H1 (cell line): ENCODE measurements at regions not wholly inside any gene's neighbourhood (a gene's known extent, or its start where the extent isn't known, plus 50 kb on each side); places are given as distances from the start of the nearest gene placed in this dataset.

Experiments used
- CTCF ChIA-PET: fragments of 300-600 bp; sonication (Branson Sonifier 250); formaldehyde crosslinking; loops from one replicate; lab custom pipeline; 2021; ENCODE audit not compliant: partially characterized antibody; lab: Charles Lee
- POLR2A ChIA-PET: fragments of 300-600 bp; sonication (Branson Sonifier 250); formaldehyde crosslinking; loops from one replicate; lab custom pipeline; 2021; ENCODE audit warnings: inconsistent platforms; ENCODE audit not compliant: partially characterized antibody; lab: Charles Lee
- DNase-seq, 2 experiments: peaks; one replicate each; pipeline versions ENCODE4 v3.0.0 to v3.0.0-alpha.2; 2010 to 2022; ENCODE audit warnings: low spot score in 2 of 2, low read depth in 1 of 2, mixed read lengths in 1 of 2
- FAIRE-seq: peaks from 2 replicates; lab custom pipeline; 2011; peaks lifted over from hg19 to GRCh38; lab: Jason Lieb, UNC
- H2AFZ ChIP-seq: 2 replicates; pipeline ENCODE4 v1.8.1; 2012; ENCODE audit warnings: low read length, inconsistent platforms
- H2AK5ac ChIP-seq: 2 replicates; pipeline ENCODE4 v1.6.1; 2013; ENCODE audit warnings: low read depth, low read length
- H2BK120ac ChIP-seq: replicated peaks from 2 replicates; pipeline ENCODE3; 2013; ENCODE audit warnings: low read depth, low read length, inconsistent platforms
- H2BK12ac ChIP-seq: 2 replicates; pipeline ENCODE4 v1.6.1; 2013; ENCODE audit warnings: low read depth, low read length
- H2BK15ac ChIP-seq: 2 replicates; pipeline ENCODE4 v1.6.1; 2013; ENCODE audit warnings: low read length
- H2BK20ac ChIP-seq: 2 replicates; pipeline ENCODE4 v1.6.1; 2013; ENCODE audit warnings: low read length
- H2BK5ac ChIP-seq: 2 replicates; pipeline ENCODE4 v1.6.1; 2013; ENCODE audit warnings: low read depth, low read length
- H3K14ac ChIP-seq: 2 replicates; pipeline ENCODE4 v1.6.1; 2013; ENCODE audit warnings: inconsistent platforms; ENCODE audit not compliant: insufficient read length
- H3K18ac ChIP-seq: 2 replicates; pipeline ENCODE4 v1.6.1; 2013; ENCODE audit warnings: low read length; ENCODE audit errors: extremely low read depth
- H3K23ac ChIP-seq: 2 replicates; pipeline ENCODE4 v1.6.1; 2013; ENCODE audit warnings: inconsistent platforms; ENCODE audit not compliant: insufficient read length
- H3K23me2 ChIP-seq: 2 replicates; pipeline ENCODE4 v1.6.1; 2013; ENCODE audit warnings: low read depth, low read length
- H3K27ac ChIP-seq: 2 replicates; pipeline ENCODE4 v1.6.1; 2011; ENCODE audit warnings: low read depth, low read length, inconsistent platforms
- H3K27me3 ChIP-seq, 4 experiments: replicated peaks in 1 of 4; 1 replicate in 1 of 4; 2 replicates in 3 of 4; pipeline versions ENCODE4 v1.6.1 to v1.8.1; 2011 to 2013; ENCODE audit warnings: low read length in 3 of 4, mild to moderate bottlenecking in 3 of 4, inconsistent platforms in 2 of 4, mixed read lengths in 2 of 4, moderate library complexity in 1 of 4; ENCODE audit not compliant: control insufficient read depth in 3 of 4, insufficient read depth in 3 of 4; ENCODE audit errors: extremely low read depth in 1 of 4
- H3K36me3 ChIP-seq, 4 experiments: 2 replicates each; pipeline versions ENCODE4 v1.6.1 to v1.8.1; 2011 to 2013; ENCODE audit warnings: mild to moderate bottlenecking in 4 of 4, low read length in 3 of 4, moderate library complexity in 2 of 4, control low read depth in 1 of 4, inconsistent platforms in 1 of 4; ENCODE audit not compliant: insufficient read depth in 4 of 4, control insufficient read depth in 2 of 4
- H3K4ac ChIP-seq: replicated peaks from 2 replicates; pipeline ENCODE3; 2013; ENCODE audit warnings: low read length, low read depth, mixed read lengths, inconsistent platforms; ENCODE audit not compliant: insufficient read length
- H3K4me1 ChIP-seq, 4 experiments: replicated peaks in 1 of 4; 1 replicate in 1 of 4; 2 replicates in 3 of 4; pipeline versions ENCODE4 v1.6.1 to v1.8.1; 2011 to 2013; ENCODE audit warnings: low read length in 3 of 4, inconsistent platforms in 2 of 4, mixed read lengths in 1 of 4; ENCODE audit not compliant: insufficient read depth in 4 of 4, control insufficient read depth in 3 of 4
- H3K4me2 ChIP-seq, 2 experiments: 2 replicates each; pipeline versions ENCODE4 v1.6.1 to v1.8.1; 2011 to 2013; ENCODE audit warnings: low read depth in 2 of 2, low read length in 2 of 2, control low read depth in 1 of 2, inconsistent platforms in 1 of 2, mild to moderate bottlenecking in 1 of 2; ENCODE audit not compliant: insufficient read depth in 1 of 2
- H3K4me3 ChIP-seq, 4 experiments: fragments of 200-600, 300-600 bp in 1 of 4; sonication (generic), shearing (Covaris generic), sonication (Bioruptor Twin) in 1 of 4; 2 replicates each; pipeline versions ENCODE4 v1.5.1 to v1.8.1; 2011 to 2016; ENCODE audit warnings: low read length in 4 of 4, low read depth in 3 of 4, control low read depth in 2 of 4, inconsistent platforms in 2 of 4, mild to moderate bottlenecking in 2 of 4, mixed read lengths in 1 of 4, moderate library complexity in 1 of 4; ENCODE audit not compliant: insufficient read depth in 2 of 4; ENCODE audit errors: extremely low read depth in 1 of 4
- H3K56ac ChIP-seq: replicated peaks from 2 replicates; pipeline ENCODE3; 2013; ENCODE audit warnings: low read depth, mild to moderate bottlenecking, mixed read lengths, low read length, inconsistent platforms; ENCODE audit not compliant: insufficient read length
- H3K79me1 ChIP-seq: 2 replicates; pipeline ENCODE4 v1.6.1; 2013; ENCODE audit warnings: low read depth, low read length, control low read depth
- H3K79me2 ChIP-seq, 2 experiments: 2 replicates each; pipeline versions ENCODE4 v1.6.1 to v1.8.1; 2012 to 2013; ENCODE audit warnings: low read length in 2 of 2, mild to moderate bottlenecking in 2 of 2, inconsistent platforms in 1 of 2; ENCODE audit not compliant: insufficient read depth in 2 of 2, control insufficient read depth in 1 of 2
- H3K9ac ChIP-seq, 4 experiments: replicated peaks in 1 of 4; 1 replicate in 1 of 4; 2 replicates in 3 of 4; pipeline versions ENCODE4 v1.6.1 to v1.8.1; 2011 to 2013; ENCODE audit warnings: low read depth in 3 of 4, low read length in 3 of 4, control low read depth in 2 of 4, mild to moderate bottlenecking in 2 of 4, moderate library complexity in 2 of 4, inconsistent platforms in 1 of 4; ENCODE audit errors: extremely low read depth in 1 of 4
- H3K9me3 ChIP-seq, 2 experiments: 2 replicates each; pipeline versions ENCODE4 v1.6.1 to v1.8.1; 2012 to 2013; ENCODE audit warnings: mild to moderate bottlenecking in 2 of 2, moderate library complexity in 2 of 2, control low read depth in 1 of 2, inconsistent platforms in 1 of 2, low read depth in 1 of 2, low read length in 1 of 2, mixed read lengths in 1 of 2; ENCODE audit not compliant: insufficient read depth in 2 of 2
- H4K20me1 ChIP-seq, 2 experiments: replicated peaks in 1 of 2; 2 replicates each; pipeline versions ENCODE3 to v1.8.1; 2011 to 2013; ENCODE audit warnings: inconsistent platforms in 2 of 2, low read length in 2 of 2, mild to moderate bottlenecking in 1 of 2; ENCODE audit not compliant: insufficient read depth in 2 of 2, control insufficient read depth in 1 of 2
- H4K5ac ChIP-seq: 2 replicates; pipeline ENCODE4 v1.6.1; 2013; ENCODE audit warnings: low read length, low read depth, mixed read lengths, inconsistent platforms; ENCODE audit not compliant: insufficient read length
- H4K8ac ChIP-seq: 2 replicates; pipeline ENCODE4 v1.8.0; 2013; ENCODE audit warnings: mild to moderate bottlenecking, moderate library complexity, low read length, inconsistent platforms; ENCODE audit not compliant: insufficient read depth; ENCODE audit errors: extremely low read depth
- H4K91ac ChIP-seq: replicated peaks from 2 replicates; pipeline ENCODE3; 2013; ENCODE audit warnings: low read length, mixed read lengths, inconsistent platforms; ENCODE audit not compliant: insufficient read length
- HDAC6 ChIP-seq: IDR thresholded peaks from one replicate; pipeline ENCODE4 v1.7.1; 2012; ENCODE audit warnings: low read depth, mild to moderate bottlenecking, inconsistent platforms, low read length, moderate library complexity
- SP4 ChIP-seq: IDR thresholded peaks from 2 replicates; pipeline ENCODE4 v1.6.1; 2012; ENCODE audit warnings: low read length, inconsistent platforms
- SRF ChIP-seq: IDR thresholded peaks from 2 replicates; pipeline ENCODE4 v1.6.1; 2011; ENCODE audit warnings: mild to moderate bottlenecking, low read depth, low read length, moderate library complexity
- WGBS, 2 experiments: shearing (Covaris generic) in 1 of 2; methylation state at CpG; one replicate each; pipeline versions ENCODE4 v1.1.6 to v1.1.7; 2013 to 2015; ENCODE audit warnings: low lambda C conversion rate in 2 of 2, mixed read lengths in 2 of 2, inconsistent platforms in 1 of 2, low coverage in 1 of 2, missing lambda C conversion rate in 1 of 2; ENCODE audit not compliant: insufficient replicate concordance in 2 of 2, insufficient coverage in 1 of 2, insufficient read length in 1 of 2; ENCODE audit errors: extremely low coverage in 1 of 2, missing lambda C conversion rate in 1 of 2; 5-methylcytosine and 5-hydroxymethylcytosine counted together

DNA sequence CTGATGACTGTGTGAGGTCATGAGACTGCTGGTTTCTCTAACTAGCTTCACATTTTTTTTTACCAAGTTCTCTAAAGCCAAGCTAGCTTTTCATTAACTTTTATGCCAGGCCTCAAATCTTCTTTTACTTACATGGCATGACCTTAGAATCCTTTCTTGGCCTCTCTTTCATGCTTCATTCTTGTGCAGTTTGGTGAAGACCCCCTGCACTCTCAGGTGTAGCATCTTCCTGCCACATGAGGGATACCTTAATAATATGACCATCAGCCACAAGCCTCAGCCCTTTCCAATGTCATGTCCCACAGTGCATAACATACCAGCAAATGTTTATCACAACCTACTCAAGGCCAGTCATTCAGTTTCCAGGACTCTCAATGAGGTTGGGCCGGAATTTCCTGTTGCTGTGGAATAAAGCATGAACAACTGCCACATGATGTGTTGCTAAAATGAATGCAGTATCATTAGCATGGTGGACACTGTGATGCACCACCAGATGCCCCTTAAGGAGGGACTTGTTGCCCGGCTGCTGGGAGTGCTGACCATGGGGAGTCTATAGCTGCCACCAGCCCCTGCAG, 72.2 kb downstream of the RIN2 start:
- H3K4me3 ChIP-seq, result no peak overlapping the region
- DNase-seq, result no peak
- H3K4ac ChIP-seq, result no peak overlapping the region
- no peak overlapping the region for H2BK15ac ChIP-seq
- no peak overlapping the region for H3K18ac ChIP-seq
- no peak for FAIRE-seq
- no peaks in the 10 kb centered on the region for H3K9me3 ChIP-seq
- no peak overlapping the region for H3K4me2 ChIP-seq
- no peaks in the 10 kb centered on the region for H3K4me1 ChIP-seq
- no peak overlapping the region for H3K27ac ChIP-seq
- no peak overlapping the region for H4K8ac ChIP-seq
- H4K5ac ChIP-seq, result no peak overlapping the region
- H2BK120ac ChIP-seq, result no peak overlapping the region
- no peak overlapping the region for H3K56ac ChIP-seq
- no peak overlapping the region for H2BK20ac ChIP-seq
- H3K79me1 ChIP-seq, result no peaks in the 10 kb centered on the region
- H2BK5ac ChIP-seq, result no peak overlapping the region
- H2BK12ac ChIP-seq, result no peak overlapping the region
- no peaks in the 10 kb centered on the region for H3K23me2 ChIP-seq
- no peak overlapping the region for H2AK5ac ChIP-seq
- H3K79me2 ChIP-seq, result no peaks in the 10 kb centered on the region
- ChIA-PET POLR2A (no interaction called here), CTCF (interaction anchor here (1.0 to 1.4 kb wide), 2 partner anchors 18 to 19 kb away, joined by 3 to 4 read pairs; no protein-coding TSS in a partner anchor)
- no peaks in the 10 kb centered on the region for H3K27me3 ChIP-seq
- H4K91ac ChIP-seq, result no peak overlapping the region
- WGBS, 2 experiments, result 85% methylated on average over 2 of the region's 2 CpGs; no CpG with 5 or more reads in 1 of the 2 experiments
- H3K36me3 ChIP-seq, result no peaks in the 10 kb centered on the region
- no peak overlapping the region for H3K14ac ChIP-seq
- H4K20me1 ChIP-seq, result no peaks in the 10 kb centered on the region
- H3K9ac ChIP-seq, result no peak overlapping the region
- H3K23ac ChIP-seq, result no peak overlapping the region
- no peak overlapping the region for H2AFZ ChIP-seq
- TF ChIP-seq SRF, result no peak
- no peak for TF ChIP-seq HDAC6
- TF ChIP-seq SP4, result no peak
